HG03558 (cell line): ENCODE measurements at regions not wholly inside any gene's neighbourhood (a gene's known extent, or its start where the extent isn't known, plus 50 kb on each side); places are given as distances from the start of the nearest gene placed in this dataset.

Source experiments
- ATAC-seq: cut with Tn5 transposase; IDR thresholded peaks from one replicate; pipeline ENCODE4 v1.9.1; 2021; ENCODE audit warnings: moderate number of reproducible peaks; ENCODE audit not compliant: unreplicated experiment; ENCODE audit errors: extremely low read depth

DNA sequence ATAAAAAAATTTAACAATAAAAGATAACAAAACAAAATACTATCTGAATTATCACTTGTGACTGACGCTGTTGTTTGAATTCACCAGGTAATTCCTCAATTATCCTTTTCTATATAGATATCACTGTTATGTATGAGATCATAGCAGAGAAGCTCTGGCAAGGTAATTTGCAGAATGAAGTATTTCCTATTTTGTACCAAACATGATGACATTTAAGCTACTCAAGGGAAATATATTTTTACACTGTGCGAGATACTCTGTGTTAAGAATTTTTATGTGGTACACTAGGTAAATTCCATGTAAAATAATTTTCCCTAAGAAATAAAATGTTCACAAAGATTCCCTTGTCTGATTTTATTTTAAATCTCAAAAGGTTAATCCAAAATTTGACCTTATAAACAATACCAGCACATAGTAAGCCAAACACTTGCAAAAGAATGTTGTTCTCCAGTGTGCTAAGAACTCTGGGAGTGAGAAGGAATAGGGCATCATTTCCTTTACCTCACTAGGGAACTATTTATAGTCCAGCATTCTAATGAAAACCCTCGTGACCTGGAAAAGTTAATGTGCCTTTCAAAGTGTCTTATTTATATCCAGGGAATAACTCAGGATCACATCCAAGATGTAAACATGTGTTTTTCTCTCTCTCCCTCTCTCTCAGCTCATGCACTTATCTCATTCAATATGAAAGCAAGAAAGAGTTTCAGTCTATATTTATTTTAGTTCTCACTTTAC lies 115.2 kb upstream of the RAP1B start:
- ATAC-seq: no peak

DNA sequence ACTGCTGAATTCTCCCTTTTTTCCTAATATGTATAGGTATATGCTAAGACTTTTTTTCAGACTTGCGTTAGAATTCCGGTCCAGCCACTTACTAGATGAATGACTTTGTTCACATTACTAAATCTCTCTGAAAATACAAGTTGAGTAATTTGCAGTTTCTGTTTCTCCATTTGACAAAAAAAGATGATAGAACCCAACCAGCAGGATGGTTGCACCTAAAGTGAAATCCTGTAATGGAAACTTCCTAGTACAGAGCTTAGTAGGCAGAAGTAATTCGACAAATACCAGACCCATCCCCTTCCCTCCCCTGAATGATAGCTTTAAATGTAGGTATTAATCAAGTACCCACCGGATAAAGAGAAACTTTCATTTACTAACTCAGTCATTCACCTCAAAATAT lies 113.6 kb upstream of the RAP1B start:
- ATAC-seq: no peak

DNA sequence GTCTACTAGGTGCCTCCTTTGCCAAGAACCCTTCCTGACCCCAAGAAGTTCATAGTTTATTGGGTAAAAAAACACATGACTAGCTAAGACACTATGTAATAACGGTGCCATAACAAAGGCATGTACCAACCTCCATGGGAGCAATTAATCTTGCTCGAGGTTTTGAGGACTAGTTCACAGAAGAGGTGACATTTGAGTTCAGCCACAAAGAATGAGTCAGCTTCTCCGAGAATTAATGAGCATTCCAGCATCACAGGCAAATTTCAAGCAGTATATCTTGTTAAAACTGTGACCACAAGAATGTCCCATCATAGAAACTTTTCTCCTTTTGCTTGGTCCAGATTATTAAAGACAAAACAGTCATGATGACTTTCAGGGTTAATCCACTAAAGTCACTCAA lies 113.0 kb upstream of the RAP1B start:
- ATAC-seq: no peak

DNA sequence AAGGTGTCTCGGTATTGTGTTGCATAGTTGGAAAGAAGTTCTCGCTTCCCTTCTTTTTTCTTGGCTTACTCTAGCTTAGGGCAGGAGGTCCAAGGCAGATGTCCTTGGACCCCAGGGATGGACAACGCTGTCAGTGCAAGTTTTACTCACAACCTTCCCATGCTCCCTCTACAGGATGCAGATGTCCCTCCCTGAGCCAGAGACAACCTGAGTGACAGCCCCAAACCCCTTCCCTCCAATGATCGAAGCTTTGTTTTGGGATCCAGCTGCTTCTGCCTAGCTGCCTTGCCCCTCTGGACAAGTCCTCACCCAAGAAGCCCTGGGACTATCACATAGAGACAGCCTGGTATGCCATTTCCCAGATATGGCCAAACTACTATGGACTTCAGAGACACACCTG lies 112.0 kb upstream of the RAP1B start:
- no peak for ATAC-seq

DNA sequence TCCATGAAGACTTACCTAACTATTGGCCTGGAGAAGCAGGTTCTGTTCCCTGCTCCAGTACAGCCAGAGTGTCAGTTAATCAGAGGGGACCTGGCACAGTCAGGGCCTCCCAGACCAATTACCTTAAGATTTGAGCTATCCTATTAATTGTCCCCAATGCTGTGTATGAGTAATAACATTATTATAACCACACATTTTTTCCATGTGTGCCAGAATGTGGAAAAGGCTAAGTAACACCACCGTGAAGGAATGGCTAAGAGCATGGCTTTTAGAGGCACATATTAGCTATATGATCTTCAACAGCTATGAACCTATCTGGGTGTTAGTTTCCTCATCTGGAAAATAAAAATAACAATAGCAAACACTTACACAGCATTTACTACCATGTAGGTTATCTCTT lies 111.1 kb upstream of the RAP1B start:
- ATAC-seq: no peak

DNA sequence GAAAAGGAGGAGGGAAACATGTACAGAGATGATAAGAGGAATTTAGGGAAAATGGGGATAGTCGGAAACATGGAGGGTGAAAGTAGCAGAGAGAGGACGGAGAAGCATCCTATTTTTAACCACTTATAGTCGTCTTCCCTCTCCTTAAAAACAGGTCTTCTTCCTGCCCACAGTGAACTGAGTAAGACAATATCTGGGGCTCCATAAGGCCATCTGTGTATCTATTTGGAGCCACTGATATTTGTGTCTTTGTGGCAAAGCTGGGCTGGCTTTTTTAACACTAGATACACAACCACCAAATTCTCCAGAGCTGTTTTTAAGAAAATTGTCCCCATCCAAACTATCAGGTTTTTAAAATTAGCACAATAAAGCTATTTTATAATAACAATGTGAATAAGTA lies 109.5 kb upstream of the RAP1B start:
- ATAC-seq: no peak

DNA sequence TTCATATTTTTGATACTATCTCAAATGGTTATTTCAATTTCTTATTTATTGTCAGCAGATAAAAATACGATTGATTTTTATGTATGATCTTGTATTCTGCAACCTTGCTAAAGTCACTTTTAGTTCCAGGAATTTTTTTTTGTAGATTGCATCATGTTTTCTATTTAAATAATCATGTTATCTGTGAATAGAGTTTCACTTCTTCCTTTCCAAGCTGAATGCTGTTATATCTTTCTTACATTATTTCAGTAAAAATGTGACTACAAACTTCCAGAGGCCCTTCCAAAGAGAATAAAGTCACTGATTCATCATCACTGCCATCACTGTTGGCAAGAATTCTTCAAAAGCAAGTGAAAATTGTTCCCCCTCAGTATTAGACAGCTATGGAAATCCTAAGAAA lies 104.7 kb upstream of the RAP1B start:
- ATAC-seq: no peak

DNA sequence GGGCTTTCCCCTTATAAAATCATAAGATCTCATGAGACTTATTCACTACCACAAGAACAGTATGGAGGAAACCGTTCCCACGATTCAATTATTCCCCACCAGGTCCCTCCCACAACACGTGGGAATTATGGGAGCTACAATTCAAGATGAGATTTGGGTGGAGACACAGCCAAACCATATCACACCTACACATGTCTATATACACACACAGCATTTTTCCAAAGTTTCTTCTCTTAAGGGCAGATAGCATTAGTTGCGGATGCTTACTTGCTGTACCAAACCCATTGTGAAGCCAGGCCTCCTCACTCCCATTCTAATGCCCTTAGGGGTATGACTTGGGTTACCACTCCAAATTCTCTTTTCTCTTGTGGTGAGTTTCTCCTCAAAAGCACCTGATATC lies 104.1 kb upstream of the RAP1B start:
- no peak for ATAC-seq

DNA sequence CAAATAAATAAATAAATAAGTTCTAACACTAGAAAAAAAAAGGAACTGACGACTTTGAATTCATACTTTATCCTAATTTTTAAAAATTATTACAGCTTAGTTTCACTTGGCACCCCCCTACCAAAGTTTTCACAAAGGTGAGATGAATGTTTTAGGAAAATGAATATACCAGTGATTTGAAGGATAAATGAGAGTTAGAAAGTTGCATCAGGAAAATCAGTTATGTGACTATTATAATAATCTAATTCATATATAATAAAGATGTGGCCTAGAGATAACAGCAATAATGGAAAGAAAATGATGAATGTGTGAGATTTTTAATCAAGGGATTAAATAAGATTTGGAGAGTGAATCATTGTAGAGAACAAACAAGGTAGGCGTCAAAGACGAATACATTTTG lies 103.0 kb upstream of the RAP1B start:
- no peak for ATAC-seq

DNA sequence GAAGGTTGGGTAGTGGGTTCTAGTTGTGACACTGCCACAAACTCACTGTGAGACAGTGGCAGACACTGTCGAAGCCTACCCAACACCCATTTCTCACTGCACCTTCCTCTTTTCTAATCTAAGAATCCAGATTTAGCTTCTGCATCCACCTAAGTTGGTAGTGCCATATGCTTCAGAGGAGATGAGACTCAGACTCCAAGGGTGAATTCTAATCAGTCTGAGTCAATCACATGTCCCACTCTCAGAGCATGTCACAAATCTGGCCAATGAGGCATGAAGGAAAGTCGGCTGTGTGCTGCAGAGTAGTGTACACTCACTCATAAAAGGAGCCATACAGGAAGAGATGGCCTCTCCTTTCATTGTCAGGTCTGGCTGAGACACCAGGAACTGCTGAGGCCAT lies 102.1 kb upstream of the RAP1B start:
- no peak for ATAC-seq

DNA sequence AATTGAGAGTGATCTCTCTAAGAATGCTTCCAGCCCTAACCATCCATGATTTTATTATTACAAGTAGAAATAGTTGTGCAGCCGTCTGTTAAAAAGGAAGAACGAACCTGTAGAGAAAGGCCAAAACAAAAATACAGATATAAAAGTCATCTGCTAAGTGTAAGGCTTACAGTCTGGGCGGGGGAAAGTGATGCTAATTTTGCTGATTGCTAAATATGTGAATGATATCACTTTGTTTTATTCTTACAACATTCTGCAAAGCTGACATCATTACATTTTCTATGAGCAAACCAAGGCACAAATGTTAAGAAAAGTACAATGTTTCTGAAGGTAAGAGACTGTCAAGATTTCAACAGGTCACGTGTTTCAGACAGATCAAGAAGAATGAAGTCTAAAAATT lies 101.5 kb upstream of the RAP1B start:
- no peak for ATAC-seq

DNA sequence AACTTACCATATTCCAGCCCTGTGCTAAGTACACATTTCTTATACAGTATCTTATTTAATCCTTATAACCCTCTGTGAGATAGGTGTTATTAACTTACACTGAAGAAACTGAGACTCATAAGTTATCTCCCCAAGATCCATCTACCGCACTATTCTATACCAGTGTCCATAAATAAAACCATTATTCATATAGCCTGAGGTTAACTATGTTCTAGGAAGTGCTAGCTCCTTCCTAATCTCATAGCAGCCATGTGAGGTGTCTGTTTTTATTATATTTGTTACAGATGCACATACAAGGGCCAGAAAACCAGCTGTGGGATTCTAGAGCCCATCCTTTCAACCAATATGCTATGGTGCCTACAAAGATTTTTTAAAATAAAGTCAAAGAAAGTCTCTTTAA lies 100.3 kb upstream of the RAP1B start:
- no peak for ATAC-seq

DNA sequence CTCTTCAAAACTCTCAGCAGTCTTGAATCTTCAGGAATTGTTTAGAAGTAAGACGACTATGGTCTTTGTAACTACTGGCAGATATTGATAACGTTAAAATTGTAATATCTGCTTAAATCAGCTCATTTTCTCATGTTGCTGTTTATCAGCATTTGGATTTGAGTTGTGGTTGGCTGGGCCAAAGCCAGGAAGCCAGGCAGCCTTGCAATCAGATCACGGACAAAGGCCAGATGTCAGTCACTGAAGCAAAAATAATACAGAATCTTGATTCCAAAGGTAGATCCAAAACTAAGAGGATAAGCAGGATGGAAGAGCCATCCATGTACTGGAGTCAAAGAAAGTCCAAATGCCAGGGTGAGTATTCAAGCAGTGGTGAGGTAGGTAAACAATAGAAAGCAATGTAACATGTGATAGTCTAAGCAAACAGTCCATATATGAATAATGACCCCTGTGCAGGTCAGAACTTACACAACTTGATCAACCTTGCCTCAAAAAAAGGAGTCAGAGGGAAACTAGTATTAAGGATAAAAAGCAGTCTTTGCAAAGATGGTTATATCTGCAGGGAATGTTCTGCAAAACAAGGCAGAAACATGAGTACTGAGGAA lies 95.8 kb upstream of the RAP1B start:
- ATAC-seq: no peak

DNA sequence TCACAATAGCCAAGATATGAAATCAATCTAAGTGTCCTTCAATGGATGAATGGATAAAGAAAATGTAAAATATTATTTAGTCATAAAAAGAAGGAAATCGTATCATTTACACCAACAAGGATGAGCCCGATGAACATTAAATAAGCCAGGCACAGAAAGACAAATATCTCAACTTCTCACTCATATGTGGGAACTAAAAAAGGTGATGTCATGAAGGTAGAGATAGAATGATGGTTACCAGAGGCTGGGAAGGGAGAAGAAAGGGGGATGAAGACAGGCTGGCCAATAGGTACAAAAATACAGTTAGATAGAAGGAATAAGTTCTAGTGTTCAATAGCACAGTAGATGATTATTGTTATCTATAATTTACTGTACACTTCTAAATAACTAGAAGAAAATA lies 94.9 kb upstream of the RAP1B start:
- ATAC-seq: no peak

DNA sequence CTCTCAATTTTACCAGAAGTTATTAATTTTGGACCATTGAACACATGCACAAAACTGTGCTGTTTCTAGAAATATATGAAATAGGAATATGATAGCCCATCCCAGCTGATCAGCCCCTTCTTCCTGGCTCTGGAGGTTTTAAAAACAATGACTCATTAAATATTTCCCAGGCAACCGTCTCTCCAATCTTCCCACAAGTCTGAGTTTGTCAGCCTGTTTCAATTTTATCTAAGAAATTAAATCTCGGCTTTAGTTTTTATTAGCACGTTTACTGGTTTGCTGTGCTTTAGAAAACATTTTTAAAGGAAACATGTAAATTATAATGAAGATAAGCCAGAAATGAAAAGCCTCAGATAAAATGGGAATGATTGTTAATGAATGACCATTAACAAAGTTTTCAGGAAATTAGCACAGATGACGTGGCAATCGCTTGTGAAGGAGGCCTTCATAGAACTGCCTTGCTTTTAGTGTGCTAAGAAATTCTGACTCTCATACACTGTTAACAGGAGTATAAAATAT lies 89.3 kb upstream of the RAP1B start:
- no peak for ATAC-seq

DNA sequence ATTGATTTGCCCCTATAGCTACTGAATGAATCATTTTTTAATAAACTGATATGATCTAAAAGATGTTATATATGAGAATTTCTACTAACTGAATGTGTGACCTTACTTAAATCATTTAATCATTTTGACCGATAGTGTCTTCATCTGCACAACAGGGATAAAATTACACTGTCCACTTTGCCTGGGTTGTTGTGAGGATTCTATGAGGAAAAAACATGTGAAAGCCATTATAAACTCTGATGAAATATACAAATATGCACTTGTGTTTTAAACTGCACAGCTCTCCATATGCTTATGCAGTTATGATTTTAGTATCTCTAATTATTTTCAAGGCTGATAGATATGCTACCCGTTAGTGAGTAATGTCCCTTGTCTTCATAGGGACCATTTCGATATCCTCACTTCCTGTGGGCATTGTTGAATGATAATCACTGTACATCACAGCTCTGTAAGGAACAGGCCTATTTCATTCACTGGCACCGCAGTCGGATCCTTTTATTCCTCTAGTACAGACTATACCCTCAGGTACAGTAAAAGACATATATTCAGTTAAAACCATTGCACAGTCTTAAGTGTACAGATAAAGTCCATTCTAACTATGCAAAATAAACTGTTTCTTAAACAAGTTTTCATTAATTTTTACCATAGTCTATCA lies 88.7 kb upstream of the RAP1B start:
- ATAC-seq: no peak

DNA sequence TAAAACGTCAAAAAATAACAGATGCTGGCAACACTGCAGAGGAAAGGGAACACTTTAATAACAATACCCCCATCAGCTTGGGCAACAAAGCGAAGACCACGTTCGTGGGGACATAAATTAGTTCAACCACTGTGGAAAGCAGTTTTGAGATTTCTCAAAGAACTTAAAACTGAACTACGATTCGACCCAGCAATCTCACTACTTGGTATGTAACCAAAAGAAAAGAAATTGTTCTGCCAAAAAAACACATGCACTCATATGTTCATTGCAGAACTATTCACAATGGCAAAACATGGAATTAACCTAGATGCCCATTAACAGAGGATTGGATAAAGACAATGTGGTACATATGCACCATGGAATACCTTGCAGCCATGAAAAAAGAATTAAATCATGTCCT lies 81.2 kb upstream of the RAP1B start:
- ATAC-seq: no peak

DNA sequence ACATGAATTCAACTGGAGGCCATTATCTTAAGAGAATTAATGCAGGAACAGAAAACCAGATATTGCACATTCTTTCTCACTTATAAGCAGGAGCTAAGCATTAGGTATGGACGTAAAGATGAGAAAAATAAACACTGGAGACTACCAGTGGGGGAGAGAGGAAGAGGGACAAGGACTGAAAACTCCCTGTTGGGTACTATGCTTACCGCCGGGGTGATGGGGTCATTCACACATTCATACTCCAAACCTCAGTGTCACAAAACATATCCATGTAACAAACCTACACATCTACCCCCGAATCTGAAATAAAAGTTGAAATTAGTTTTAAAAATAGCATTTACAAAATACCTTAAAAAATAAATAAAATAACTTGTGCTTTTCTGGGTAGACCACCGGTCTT lies 80.8 kb upstream of the RAP1B start:
- no peak for ATAC-seq

DNA sequence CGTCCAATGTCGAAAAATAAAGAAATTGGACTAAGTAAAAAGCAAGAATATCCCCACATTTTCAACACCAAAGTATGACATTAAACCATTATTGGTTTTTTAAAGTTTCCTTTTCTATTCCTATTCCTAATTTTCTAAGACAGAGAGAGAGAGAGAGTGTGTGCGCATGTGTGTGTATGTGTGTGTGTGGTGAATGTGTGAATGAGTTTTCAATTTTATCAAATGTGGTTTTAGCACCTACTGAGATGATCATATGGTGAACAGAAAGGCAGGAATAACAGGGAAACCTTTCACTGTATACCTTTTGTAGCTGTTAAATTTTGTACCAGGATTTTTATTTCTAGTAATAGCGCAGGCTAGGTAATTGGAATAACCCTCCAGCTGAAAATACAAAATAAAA lies 80.4 kb upstream of the RAP1B start:
- ATAC-seq: no peak

DNA sequence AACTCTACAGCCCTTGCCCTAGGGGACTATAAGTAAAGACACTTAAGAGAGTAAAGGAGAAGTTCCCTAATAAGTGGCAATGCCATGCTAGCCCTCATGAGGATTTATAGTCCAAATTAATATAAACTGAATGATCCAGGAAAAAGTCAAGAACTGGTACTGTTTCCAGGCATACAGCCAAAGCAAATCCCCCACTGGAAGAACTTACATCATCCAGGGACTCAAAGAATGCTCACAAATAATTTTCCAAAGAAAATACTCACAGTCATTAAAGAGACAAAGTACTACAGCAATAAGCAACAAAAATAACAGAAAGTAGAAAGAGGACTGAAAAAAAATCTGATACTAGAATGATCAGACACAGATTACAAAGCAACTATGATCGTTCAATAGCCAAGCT lies 79.7 kb upstream of the RAP1B start:
- no peak for ATAC-seq

DNA sequence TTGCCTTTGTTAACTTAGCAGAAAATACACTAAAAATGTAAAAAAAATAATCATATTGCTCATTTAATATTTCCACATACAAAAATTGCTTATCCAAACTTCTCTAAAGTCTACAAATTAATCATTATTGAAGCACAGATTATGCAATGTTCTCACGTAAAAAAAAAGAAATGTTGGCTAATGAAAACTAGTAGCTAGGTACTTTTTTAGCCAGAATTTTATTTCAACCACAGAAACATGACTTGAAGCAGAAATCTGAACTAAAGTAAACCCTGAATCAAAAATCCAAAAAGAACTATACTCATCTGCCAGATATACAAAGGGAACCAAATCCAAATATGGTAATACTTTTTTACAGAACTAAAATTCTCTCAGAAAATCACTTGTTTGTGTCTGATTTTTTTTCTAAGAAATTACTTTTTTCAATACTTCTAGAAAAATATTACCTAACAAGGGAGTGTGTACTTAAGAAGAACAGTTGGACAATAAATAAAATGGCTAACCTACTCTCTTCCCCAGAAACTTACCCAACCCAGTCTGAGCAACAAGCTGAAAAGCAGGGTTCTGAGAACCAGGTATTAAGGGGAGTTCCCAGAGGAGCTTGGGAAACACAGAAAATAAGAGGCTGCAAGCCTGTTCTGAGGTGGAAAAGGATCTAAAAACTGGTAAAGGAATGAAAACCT lies 78.4 kb upstream of the RAP1B start:
- ATAC-seq: no peak
